Gastroesophageal sphincter (tissue), 3 donors: ENCODE measurements at regions not wholly inside any gene's neighbourhood (a gene's known extent, or its start where the extent isn't known, plus 50 kb on each side); places are given as distances from the start of the nearest gene placed in this dataset.

Experiments used
- CTCF ChIP-seq, 4 experiments: fragments of 200-600 bp in 2 of 4; fragments of 450-650 bp in 2 of 4; sonication (generic) in 1 of 4; IDR thresholded peaks; one replicate each; pipeline ENCODE4 v1.5.1; 2017 to 2019; ENCODE audit warnings: antibody characterized with exemption in 4 of 4, mild to moderate bottlenecking in 2 of 4, moderate library complexity in 2 of 4
- EP300 ChIP-seq: sonication (generic); formaldehyde crosslinking; IDR thresholded peaks from one replicate; pipeline ENCODE4 v1.6.1; 2017; ENCODE audit warnings: antibody characterized with exemption, mild to moderate bottlenecking
- POLR2A ChIP-seq, 2 donors: fragments of 450-650 bp; IDR thresholded peaks; one replicate each; pipeline ENCODE4 v1.6.1; 2017; ENCODE audit warnings: antibody characterized with exemption in 2 of 2, mild to moderate bottlenecking in 2 of 2, moderate library complexity in 1 of 2
- POLR2AphosphoS5 ChIP-seq: sonication (generic); formaldehyde crosslinking; IDR thresholded peaks from one replicate; pipeline ENCODE4 v1.6.1; 2017; ENCODE audit warnings: antibody characterized with exemption

GRCh38 chr4:43316813-43317212, 424.3 kb downstream of the GRXCR1 start:
- TF ChIP-seq CTCF (IDR thresholded peaks at IDR 0.05) (no peak), POLR2A (IDR thresholded peaks at IDR 0.05) (no peak), POLR2AphosphoS5 (no peak), EP300 (no peak)
